Ammon's horn (tissue), 1 donor: ENCODE measurements at regions not wholly inside any gene's neighbourhood (a gene's known extent, or its start where the extent isn't known, plus 50 kb on each side); places are given as distances from the start of the nearest gene placed in this dataset.

Experiments used
- DNase-seq: peaks from one replicate; pipeline ENCODE4 v3.0.0-alpha.2; 2016; ENCODE audit warnings: low spot score

DNA sequence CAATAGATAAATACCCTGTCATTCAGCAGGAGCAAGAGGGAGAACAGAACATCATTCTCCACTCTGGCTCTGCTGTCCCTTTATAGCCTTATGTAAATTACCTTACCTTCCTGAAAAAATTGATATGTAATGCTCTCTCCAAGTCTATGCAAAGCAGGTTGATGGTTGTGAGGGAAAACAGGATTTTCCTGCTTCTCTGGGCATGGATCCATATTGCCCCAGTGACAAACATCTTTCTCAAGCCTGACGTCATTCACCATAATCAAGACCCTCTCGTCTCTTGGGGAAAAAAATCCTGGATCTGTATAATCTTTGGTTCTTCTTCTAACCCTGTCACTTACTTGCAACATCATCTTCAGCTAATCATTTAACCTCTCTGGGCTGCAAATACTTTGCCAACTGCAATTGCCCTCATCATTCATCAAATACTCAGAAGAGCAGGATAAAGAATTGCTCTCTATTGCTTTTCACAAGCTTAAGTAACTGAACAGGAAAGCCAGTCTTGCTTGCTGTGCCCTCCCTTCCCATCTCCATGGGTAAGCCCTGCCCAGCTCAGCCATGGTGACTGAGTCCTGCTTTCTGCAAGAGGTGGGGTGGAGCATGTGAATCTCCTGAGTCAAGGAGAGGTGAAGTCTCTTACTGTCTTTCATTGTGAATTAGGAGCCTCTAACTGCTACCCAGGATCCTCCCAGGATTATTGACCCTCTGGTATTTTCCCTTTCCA is 123.7 kb upstream of the KLF7 start:
- no peak for DNase-seq

DNA sequence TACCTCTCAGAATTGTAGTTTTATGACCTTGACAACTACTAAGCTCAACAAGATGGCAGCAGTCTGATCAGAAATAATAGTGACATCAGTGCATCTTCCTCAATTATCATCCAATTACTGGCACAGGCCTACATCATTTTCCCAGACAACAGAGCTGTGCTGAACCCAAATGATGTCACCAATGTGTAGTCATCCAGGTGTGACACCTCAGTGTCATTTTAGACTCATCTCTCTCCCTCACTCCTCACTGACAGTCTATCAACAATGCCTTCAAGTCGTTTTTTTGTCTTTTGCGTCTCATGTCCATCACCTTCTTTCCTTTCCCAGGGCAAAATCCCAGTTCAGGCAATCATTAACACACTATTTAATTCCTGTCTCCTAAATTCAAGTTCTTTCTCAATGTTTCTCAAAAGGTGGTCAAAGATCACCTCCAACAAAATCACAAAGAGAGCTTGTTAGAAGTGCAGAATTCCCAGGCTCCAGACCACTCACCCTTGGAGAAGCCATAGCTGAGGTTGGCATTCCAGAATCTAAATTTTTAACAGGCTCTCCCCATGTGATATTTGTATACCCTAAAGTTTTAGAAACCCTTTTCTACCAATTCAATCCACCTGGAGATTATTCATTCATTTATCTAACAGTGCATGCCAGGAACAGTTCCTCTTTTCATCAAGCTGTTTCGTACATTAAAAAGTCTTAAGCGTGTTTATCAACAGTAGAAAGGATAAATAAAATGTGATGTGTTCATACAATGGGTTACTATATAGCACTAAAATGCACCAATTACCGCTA is 125.3 kb upstream of the KLF7 start:
- DNase-seq, result no peak

DNA sequence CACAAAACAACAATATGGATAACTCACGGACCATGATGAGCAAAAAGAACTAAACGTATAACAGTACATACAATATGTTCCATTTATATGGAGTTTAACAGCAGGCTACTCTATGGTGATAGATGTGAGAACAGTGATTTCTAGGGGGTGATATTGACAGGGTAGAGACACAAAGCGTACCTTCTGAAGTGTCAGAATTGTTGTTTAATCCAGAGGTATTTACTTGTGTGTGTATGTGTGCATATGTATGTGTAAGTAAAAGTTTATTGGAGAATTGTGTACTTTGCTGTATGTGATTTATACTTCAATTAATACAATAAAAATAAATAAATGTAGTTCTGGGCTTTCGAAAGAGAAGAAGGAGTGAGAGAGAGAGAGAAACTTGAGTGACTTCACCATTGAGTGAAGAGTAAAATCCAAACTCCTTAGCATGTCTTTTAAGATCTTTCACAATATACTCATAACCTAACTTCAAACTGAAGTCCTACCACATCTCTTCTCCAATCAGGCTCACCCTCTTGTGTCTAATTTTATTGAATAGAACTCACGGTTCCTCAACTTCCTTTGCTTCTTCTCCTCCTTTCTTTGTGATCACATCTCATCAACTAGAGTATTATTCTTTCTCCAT is 126.0 kb upstream of the KLF7 start:
- DNase-seq, result no peak

DNA sequence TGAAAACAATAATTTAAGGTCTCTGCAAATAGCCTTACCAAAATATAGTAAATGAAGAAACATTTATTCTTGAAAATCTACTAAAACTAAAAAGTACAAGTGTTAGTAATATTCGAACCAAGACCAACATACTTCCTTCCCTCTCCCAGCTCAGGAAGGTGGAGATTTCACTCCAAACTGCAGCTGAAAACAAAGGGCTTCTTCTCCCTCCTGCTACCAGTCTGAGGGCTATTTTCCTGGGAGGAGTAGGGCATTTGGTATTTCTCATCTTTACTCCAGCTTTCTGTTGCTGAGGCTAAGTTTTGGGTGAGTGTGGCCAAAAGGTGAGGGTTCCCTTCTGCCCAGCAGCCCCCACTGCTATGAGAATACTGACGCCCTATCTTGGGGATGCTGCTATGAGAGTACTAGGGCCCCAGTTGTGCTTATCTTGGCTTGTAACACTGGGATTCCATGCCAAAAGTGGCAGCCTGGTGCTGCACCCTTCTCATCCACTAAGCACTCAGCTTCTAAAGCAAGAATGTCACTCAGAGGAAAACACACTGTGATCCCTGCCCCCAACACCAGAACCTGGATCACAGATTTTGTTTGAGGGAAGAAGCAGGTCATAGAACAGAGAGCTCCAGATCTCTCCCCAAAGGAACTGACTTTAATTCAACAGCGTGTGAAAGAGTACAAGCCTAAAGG is 130.7 kb upstream of the KLF7 start:
- DNase-seq, result no peak

DNA sequence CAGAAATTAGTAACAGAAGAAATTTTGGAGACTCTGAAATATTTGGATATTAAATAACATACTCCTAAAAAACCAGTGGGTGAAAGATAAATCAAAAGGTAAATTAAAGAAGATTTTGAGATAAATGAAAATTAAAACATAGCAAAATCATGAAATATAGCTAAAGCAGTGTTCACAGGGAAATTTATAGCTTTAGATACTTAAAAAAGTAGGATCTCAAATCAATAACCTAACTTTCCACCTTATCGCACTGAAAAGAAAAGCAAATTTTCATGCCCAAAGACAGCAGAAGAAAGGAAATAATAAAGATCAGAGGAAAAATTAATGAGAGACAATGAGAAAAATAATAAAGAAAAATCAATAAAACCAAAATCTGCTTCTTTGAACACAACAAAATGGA is 135.1 kb upstream of the KLF7 start:
- no peak for DNase-seq

DNA sequence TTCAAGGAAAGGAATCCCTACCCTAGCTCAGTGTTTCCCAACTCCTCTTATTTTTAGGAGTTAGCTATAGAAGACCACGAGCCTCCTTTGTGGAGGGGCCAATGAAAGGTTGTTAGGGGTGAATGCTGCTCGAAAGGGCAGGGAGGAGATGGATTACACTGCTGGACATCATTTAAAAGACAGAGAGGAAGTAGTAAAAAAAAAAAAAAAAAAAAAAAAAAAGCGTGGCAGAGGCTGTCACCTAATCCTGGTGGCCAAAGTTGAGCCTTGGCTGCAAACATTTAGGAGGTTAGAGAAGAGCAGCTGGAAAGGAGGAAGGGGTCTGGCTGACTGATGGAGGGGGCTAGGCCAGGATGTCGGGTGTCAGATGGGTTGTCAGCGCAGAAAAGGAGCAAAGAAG is 139.0 kb upstream of the KLF7 start:
- no peak for DNase-seq

DNA sequence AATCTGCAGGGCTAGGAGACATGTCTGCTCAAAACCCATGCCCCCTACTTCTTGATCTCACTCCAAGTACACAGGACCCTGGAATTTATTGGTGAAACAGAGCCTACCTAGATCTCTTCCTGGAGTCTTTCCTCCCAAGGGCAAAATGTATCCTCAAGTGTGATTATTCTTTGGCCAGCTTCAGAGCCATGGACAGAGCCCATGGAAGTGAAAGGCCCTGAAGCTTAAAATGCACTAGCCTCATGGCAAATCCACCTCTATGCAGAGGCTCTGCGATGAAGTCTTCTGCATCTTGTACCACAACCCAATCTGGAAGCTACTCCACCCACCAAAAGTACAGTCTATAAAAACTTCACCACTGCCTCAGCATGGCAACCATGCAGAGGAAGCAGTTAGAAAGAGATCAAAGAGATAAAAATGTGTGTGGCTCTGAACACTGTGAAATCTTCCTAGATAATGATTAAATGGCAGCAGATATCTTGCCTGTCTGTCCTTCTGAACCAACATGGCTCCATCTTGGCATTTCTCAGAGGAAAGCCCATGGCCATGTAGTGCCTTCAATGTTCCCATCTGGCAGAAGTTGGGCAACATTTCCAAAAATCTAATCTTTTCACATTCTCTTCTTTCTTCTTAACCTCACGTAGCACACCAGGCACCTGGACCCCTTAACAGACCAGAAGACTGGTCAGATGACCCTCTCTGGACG is 142.9 kb upstream of the KLF7 start:
- no peak for DNase-seq

DNA sequence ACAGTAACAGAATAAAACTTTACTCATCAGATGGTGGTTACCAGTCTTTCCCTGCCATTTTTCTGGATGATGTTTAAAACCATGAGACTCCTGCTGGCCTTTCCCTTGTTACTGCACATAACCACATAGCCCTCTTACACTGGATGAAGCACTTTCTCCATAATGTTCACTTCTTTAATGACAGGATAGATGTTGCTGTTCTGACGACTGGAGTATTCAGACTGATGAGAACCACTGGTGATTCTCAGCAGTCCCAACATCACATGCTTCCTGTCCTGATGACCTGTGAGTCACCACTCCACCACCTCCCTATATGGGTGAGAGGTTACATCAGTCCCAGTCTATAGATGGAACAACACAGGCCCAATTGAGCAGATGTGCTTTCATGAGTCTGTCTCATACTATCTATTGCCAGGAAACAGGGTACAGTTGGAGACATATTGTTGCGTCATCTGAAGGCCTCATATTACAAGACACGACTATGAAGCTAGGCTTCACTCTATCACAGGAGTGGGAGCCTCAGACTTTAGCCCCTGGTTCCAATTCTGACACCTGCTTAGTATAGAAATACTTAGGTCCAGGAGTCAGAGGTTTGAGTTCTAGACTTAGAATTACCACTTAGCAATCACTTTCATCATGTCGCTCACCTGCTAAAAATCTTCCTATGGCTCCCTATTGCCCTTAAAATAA is 145.7 kb upstream of the KLF7 start:
- no peak for DNase-seq

DNA sequence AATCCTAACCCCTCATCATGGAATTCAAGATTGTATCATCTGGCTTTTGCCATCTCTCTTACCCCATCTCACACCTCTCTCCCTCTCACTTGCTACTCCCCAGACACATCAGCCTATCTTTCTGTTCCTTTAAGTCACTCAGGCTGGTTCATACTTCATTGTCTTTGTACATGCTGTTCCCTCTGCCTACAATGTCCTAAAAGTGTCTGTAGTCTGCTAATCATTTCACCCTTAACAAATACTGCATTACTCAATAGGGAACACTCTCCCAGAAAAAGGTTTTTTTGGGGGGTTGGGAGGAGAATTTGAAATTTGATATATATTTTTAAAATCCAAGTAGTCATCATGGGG is 146.2 kb upstream of the KLF7 start:
- DNase-seq, result no peak

DNA sequence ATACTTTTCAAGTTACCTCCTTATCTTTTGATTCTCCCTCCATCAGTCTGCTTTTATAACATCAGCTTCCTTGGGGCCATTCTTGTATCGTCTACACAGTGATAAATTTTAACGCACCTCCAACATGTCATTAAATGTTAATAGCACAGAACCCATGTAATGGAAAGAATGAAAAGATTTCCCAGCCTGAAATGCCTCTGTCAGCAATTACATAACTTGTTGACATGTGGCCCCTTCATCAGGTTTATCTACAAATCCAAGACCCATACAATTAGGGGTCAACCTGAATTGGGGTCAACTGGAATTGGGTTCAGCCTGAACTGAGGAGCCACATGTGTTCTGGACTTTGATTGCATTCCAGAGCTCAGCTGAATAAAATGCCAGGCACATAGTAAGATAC is 148.2 kb upstream of the KLF7 start:
- DNase-seq, result no peak

DNA sequence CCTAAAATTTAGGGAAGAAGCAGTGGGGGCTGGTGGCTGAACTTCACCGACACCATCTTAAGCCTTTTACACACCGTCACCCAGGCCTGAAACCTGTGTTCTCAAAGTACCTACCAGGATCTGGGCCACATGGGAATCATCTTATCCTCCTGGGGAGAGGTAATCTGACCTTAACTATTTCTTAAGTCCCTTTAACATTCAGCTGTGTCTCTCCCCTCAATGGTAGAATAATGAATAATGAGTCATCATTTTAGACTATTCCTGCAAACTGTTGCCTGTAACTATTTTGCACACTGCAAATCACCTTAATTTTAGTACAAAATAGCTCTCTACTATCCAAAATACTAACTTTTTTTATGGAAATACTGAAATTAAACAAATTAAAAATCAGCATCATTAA is 149.4 kb upstream of the KLF7 start:
- DNase-seq, result no peak

DNA sequence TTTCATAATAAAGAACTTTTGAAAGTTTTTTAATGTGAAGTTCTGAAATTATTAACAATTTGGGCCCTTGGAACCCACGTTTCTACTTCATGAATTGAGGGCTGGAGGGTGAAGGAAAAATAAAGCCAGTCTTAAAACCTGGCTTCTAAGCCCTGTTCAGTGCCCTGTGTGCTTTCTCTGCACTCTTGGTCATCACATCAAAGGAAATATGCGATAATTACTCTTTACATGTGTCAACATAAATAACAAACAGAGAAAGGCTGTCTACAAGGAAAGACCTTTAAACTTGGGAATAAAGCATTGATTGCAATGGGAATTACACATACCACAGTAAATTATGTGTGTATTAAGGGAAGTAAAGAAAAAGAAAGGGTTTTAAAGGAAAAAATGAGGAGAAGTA is 150.7 kb upstream of the KLF7 start:
- DNase-seq, result no peak

DNA sequence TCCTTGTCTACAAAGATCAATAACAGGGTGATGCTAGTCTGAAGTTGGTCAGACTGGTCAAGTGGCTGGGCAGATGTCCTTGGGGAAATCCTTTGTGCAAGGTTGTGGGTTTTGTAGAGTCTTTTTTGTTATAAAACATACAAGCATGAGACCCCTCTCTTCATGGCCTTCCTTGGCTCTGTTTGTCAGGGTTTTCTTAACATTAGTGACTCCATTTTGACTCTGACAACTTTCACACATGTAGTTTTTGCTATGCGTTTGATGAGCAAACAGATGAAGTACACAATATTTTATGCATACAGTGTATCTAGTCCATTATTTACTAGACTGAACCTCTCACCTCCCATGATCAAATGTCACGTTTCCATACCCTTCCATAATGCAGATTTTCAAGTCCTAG is 151.2 kb upstream of the KLF7 start:
- no peak for DNase-seq

DNA sequence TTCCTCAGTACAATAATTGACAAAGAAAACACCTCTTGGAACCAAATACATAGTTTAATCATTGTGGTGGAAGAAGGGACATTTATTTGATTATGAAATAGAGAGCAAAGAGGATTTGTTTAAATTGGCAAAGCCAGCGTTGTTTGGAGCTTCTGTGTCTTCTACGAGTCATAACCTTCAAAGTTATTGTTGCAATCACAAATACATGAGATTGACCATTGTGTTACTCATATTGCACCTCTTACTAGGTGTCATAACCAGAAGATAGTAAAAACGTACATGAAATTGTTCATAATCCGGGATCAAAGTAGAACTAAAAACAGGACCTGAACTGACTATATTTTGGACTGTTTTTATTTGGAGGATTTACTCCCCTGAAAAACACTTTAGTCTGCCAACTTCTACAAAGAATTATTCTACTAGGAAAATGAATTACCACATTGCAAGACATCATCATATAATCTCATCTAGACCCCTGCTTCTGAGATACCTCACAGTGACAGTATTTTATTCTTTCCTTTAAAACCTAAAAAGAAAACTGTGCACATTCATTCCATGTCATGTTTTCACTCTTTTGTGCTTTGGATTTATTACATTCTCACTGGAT is 151.7 kb upstream of the KLF7 start:
- DNase-seq, result no peak

DNA sequence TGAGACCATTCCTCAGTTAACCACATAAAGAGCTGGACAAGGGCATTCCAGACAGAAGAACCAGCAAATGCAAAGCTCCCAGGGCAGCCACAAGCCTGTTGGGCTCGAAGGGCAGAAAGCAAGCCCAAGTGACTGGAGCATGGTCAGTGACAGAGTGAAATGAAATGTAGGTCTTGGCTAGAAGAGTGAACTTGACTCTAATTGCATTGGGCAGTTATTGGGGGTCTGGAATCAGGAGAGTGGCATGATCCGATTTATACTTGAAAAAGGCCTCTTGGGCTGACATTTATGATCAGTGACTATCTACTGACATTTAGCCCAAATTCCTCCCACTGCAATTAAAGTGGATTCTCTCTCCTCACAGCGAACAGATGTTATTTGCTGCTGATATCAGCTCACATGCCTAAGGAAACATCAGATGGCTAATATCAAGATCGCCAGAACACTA is 152.5 kb upstream of the KLF7 start:
- no peak for DNase-seq

DNA sequence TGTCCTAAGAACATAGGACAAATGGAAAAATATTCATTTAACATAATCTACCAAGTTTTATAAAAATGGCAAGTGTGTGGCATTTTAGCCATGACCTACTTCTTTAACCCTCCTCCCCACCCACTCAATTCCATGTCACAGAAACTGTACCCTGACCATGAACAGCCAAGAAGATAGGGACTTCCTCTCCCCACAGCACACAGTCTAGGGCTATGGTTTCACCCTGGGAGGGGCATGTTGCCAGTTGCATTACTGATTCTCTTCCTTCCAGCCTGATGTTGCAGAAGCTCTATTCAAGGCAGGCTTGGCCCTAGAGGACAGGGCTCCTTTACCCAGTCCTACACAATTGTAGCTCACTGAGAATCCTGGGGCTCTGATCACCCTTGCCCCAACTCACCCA is 153.6 kb upstream of the KLF7 start:
- no peak for DNase-seq

DNA sequence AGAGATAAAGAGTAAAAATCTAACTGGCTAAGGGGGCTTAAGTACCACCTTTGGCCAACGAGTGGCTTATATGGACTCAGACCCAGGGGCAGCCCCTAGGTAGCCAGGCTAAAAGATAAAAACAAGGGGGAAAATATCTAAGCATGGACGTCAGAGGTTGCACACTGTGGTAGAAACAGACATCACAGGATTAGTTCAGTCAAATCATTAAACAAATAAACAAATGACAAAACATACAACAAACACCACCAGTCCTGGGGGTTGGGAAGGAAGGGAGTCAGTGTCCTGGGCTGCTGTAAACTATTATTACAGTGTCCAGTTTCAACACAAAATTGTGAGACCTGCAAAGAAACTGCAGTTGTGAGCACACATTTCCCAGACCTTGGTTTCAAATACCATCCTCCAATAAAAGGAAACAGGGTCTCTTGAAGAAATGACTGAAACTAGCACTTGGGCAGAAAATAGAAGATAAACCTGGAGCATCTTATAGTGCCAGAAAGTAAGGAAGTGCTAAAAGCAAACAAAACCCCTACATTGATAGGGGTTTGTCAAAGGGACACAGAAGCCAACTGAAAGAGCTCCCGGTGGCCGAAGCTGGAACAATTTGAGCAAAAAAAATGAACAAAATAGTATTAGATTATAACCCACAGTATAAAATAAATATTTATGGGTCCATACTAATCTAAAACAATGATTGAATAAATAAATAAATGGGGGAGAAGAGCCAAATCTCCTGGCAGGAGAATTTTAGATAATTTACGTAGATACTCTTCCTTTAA is 154.8 kb upstream of the KLF7 start:
- DNase-seq, result no peak

DNA sequence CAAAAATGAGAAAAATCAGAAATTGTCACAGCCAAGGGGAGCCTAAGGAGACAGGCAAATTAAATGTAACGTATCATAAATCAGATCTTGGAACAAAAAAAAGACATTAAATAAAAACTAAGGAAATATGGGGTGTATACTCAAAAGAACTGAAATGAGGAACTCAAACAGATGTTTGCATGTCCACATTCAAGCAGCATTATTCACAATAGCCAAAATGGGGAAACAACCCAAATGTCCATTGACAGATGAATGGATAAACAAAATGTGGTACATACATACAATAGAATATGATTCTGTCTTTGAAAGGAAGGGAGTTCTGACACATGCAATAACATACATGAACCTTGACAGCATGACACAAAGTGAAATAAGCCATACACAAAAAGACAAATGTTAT is 155.8 kb upstream of the KLF7 start:
- no peak for DNase-seq

DNA sequence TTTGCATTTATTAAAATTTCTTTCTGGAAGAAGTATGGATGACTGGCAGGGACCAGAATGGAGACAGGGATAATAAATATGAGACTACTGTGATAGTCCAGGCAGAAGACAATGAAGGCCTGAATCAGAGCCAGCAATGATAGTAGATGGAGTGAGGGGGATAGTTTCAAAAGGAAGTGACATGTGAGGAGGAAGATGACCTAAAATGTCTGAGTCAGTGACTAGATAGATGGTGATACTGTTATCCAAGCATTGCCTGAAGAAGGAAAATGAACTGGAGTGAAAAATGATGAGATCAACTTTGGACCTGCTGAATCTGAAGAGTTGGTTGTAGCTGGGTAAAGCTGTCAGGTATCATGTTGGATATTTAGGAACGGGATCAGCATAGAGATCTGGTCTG is 158.3 kb upstream of the KLF7 start:
- no peak for DNase-seq

DNA sequence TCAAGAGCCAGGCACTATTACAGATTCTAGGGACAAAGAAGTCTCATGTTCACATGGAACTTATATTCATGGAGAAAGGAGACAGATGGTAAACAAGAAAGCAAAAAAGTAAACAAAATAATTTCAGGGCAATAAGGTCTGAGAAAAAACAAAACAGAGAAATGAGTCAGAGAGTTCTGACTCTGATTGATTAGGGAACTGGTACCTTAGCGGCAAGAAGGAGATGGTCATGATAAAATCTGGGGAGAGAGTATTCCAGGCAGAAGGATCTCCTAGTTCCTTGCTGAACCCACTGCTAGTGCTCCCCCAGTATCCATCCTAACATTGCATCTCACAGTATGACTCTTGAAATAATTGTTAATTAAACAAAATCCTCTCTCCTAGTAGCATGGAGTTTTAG is 161.8 kb upstream of the KLF7 start:
- DNase-seq, result no peak
